GM12878 (cell line): ENCODE measurements at regions not wholly inside any gene's neighbourhood (a gene's known extent, or its start where the extent isn't known, plus 50 kb on each side); places are given as distances from the start of the nearest gene placed in this dataset.

Experiments
- ATAC-seq: fragments of 200-7000 bp; cut with Tn5 transposase; 3 replicates; pipeline ENCODE4 v1.9.1; 2020; ENCODE audit warnings: mild to moderate bottlenecking, moderate library complexity
- BruUV-seq: library from RNA; stranded (reverse); fragments of 400-500 nt; replicated peaks from 2 replicates; lab custom pipeline; 2021; lab: Mats Ljungman, UMichigan
- CTCF ChIA-PET: fragments of 300-600 bp; sonication (Branson Sonifier 250); formaldehyde crosslinking; extraction: SDS; loops from one replicate; lab custom pipeline; 2021; ENCODE audit warnings: inconsistent platforms; lab: Yijun Ruan, JAX
- POLR2A ChIA-PET: fragments of 350-600 bp; formaldehyde crosslinking; extraction: SDS; loops from one replicate; lab custom pipeline; 2021; ENCODE audit warnings: inconsistent platforms; lab: Charles Lee
- RAD21 ChIA-PET: fragments of 300-600 bp; sonication (Branson Sonifier 250); formaldehyde crosslinking; loops from one replicate; lab custom pipeline; 2023; ENCODE audit warnings: antibody characterized with exemption; ENCODE audit not compliant: unreplicated experiment; lab: Charles Lee
- SMC1A ChIA-PET: fragments of 300-600 bp; sonication (Branson Sonifier 250); formaldehyde crosslinking; loops from one replicate; lab custom pipeline; 2023; ENCODE audit not compliant: unreplicated experiment, uncharacterized antibody; lab: Charles Lee
- DNase-seq: peaks from one replicate; pipeline ENCODE4 v3.0.0-alpha.2; 2011; ENCODE audit warnings: low read depth, low spot score
- FAIRE-seq: peaks from 3 replicates; lab custom pipeline; 2011; peaks lifted over from hg19 to GRCh38; lab: Jason Lieb, UNC
- H2AFZ ChIP-seq: 2 replicates; pipeline ENCODE4 v1.6.0; 2011; ENCODE audit warnings: low read depth, low read length, control low read depth; ENCODE audit not compliant: control insufficient read depth
- H3K27ac ChIP-seq: 2 replicates; pipeline ENCODE4 v1.5.1; 2011; ENCODE audit warnings: control low read depth; ENCODE audit not compliant: control insufficient read depth, insufficient read depth
- H3K27me3 ChIP-seq, 2 experiments: replicated peaks in 1 of 2; 2 replicates each; pipeline versions ENCODE4 v1.6.0 to v1.6.1; 2011; ENCODE audit warnings: low read length in 1 of 2; ENCODE audit not compliant: control insufficient read depth in 2 of 2, insufficient read depth in 2 of 2
- H3K36me3 ChIP-seq, 2 experiments: 2 replicates each; pipeline ENCODE4 v1.5.1; 2011; ENCODE audit warnings: low read length in 1 of 2; ENCODE audit not compliant: control insufficient read depth in 2 of 2, insufficient read depth in 2 of 2
- H3K4me1 ChIP-seq: 2 replicates; pipeline ENCODE4 v1.6.1; 2011; ENCODE audit warnings: mild to moderate bottlenecking, low read length, moderate library complexity, mixed read lengths; ENCODE audit not compliant: control insufficient read depth, insufficient read depth
- H3K4me2 ChIP-seq: 2 replicates; pipeline ENCODE4 v1.6.0; 2011; ENCODE audit warnings: control low read depth; ENCODE audit not compliant: control insufficient read depth, insufficient read depth
- H3K4me3 ChIP-seq: fragments of 200-600 bp; sonication (generic); 2 replicates; pipeline ENCODE4 v1.5.1; 2016
- H3K79me2 ChIP-seq: 2 replicates; pipeline ENCODE4 v1.6.0; 2011; ENCODE audit warnings: low read length; ENCODE audit not compliant: control insufficient read depth, insufficient read depth
- H3K9ac ChIP-seq: 2 replicates; pipeline ENCODE4 v1.8.0; 2011; ENCODE audit warnings: low read length, control low read depth, mixed read lengths; ENCODE audit not compliant: control insufficient read depth, insufficient read depth
- H3K9me3 ChIP-seq: replicated peaks from 3 replicates; pipeline ENCODE4 v1.5.1; 2011; ENCODE audit warnings: mild to moderate bottlenecking, low read length; ENCODE audit not compliant: control insufficient read depth, insufficient read depth
- H4K20me1 ChIP-seq: 2 replicates; pipeline ENCODE4 v1.6.0; 2011; ENCODE audit not compliant: control insufficient read depth, insufficient read depth
- BHLHE40 ChIP-seq, 2 experiments: fragments of 450-650 bp in 1 of 2; IDR thresholded peaks; 2 replicates each; pipeline ENCODE4 v1.6.1; 2011 to 2017; ENCODE audit warnings: low read depth in 2 of 2, borderline replicate concordance in 1 of 2, improper control_type of control experiment in 1 of 2, low read length in 1 of 2, mild to moderate bottlenecking in 1 of 2
- BMI1 ChIP-seq: fragments of 450-650 bp; IDR thresholded peaks from 2 replicates; pipeline ENCODE4 v1.6.1; 2016; ENCODE audit warnings: mild to moderate bottlenecking, moderate library complexity, borderline replicate concordance
- ETV6 ChIP-seq, 2 experiments: fragments of 450-650 bp in 1 of 2; IDR thresholded peaks in 1 of 2; conservative IDR thresholded peaks in 1 of 2; 2 replicates each; pipeline ENCODE4 v1.6.1; 2014; ENCODE audit warnings: antibody characterized with exemption in 1 of 2, borderline replicate concordance in 1 of 2, low read depth in 1 of 2, mild to moderate bottlenecking in 1 of 2, moderate library complexity in 1 of 2
- FOS ChIP-seq: IDR thresholded peaks from 3 replicates; pipeline ENCODE4 v1.6.1; 2011; ENCODE audit warnings: borderline replicate concordance; ENCODE audit not compliant: insufficient read length; ENCODE audit errors: extremely low read depth
- MTA2 ChIP-seq: fragments of 450-650 bp; IDR thresholded peaks from 2 replicates; pipeline ENCODE4 v1.6.1; 2016; ENCODE audit warnings: low read depth, mild to moderate bottlenecking, moderate library complexity
- NFYA ChIP-seq: IDR thresholded peaks from 2 replicates; pipeline ENCODE4 v1.6.1; 2011; ENCODE audit warnings: low read depth, mild to moderate bottlenecking, low read length, improper control_type of control experiment, borderline replicate concordance
- POLR2AphosphoS5 ChIP-seq: IDR thresholded peaks from 2 replicates; pipeline ENCODE4 v1.6.1; 2011; ENCODE audit warnings: mild to moderate bottlenecking, low read length, inconsistent platforms
- SREBF2 ChIP-seq: IDR thresholded peaks from 2 replicates; pipeline ENCODE4 v1.6.1; 2012; ENCODE audit warnings: mild to moderate bottlenecking, low read length
- ZBED1 ChIP-seq: IDR thresholded peaks from 2 replicates; pipeline ENCODE4 v1.6.1; 2016; ENCODE audit warnings: borderline replicate concordance
- ZBTB4 ChIP-seq: fragments of 450-650 bp; formaldehyde crosslinking; IDR thresholded peaks from 2 replicates; pipeline ENCODE4 v1.4.0; 2022; ENCODE audit warnings: mild to moderate bottlenecking, moderate library complexity
- ZNF274 ChIP-seq: IDR thresholded peaks from one replicate; pipeline ENCODE4 v1.8.0; 2011; ENCODE audit not compliant: insufficient read length, insufficient read depth
- ZZZ3 ChIP-seq: IDR thresholded peaks from 2 replicates; pipeline ENCODE4 v1.6.1; 2011; ENCODE audit warnings: low read depth; ENCODE audit not compliant: control insufficient read depth, insufficient read length
- WGBS: methylation state at CpG from one replicate; pipeline ENCODE4 v1.1.6; 2016; ENCODE audit warnings: low lambda C conversion rate; ENCODE audit not compliant: insufficient replicate concordance, insufficient coverage; ENCODE audit errors: missing lambda C conversion rate; 5-methylcytosine and 5-hydroxymethylcytosine counted together
- in situ Hi-C: fragments of 300-500 bp; cut with MboI; formaldehyde crosslinking; loops from 9 replicates; pipeline ENCODE4 v1.14.3; 2018; ENCODE audit warnings: mixed read lengths
- intact Hi-C: fragments of 100-400 bp; cut with micrococcal nuclease; formaldehyde crosslinking; loops from one replicate; pipeline ENCODE4 v1.14.2; 2022; ENCODE audit not compliant: unreplicated experiment

GRCh38 chr5:5884593-5884992 lies 462.1 kb downstream of the ICE1 start:
- H2AFZ ChIP-seq, result no peak overlapping the region
- H3K4me1 ChIP-seq, result no peaks in the 10 kb centered on the region
- in situ Hi-C loops, result no loop called here
- BruUV-seq, result no TSS peak
- ChIA-PET SMC1A (interaction anchor here (1.6 kb wide), 1 partner anchor 388 kb away, joined by 5 read pairs; no protein-coding TSS in a partner anchor), POLR2A (no interaction called here), CTCF (interaction anchor here (1.7 kb wide), 1 partner anchor 388 kb away, joined by 6 read pairs; no protein-coding TSS in a partner anchor), RAD21 (no interaction called here)
- H3K27ac ChIP-seq, result no peak overlapping the region
- 38% methylated on average over 5 of the region's 5 CpGs for WGBS
- no peak for TF ChIP-seq NFYA
- no peak for TF ChIP-seq BMI1
- no peak for TF ChIP-seq ZBED1
- TF ChIP-seq SREBF2, result no peak
- TF ChIP-seq BHLHE40 (IDR thresholded peaks at IDR 0.05; ENCODE audit: borderline replicate concordance in 1 of 2, low read depth in 2 of 2, low read length in 1 of 2), result no peak
- TF ChIP-seq FOS, result no peak
- no peak for TF ChIP-seq POLR2AphosphoS5
- TF ChIP-seq MTA2, result no peak
- no peak for TF ChIP-seq ETV6 (conservative IDR thresholded peaks at IDR 0.05 in 1 of 2, IDR thresholded peaks at IDR 0.05 in 1 of 2; ENCODE audit: borderline replicate concordance in 1 of 2, low read depth in 1 of 2)
- no peak for TF ChIP-seq ZBTB4 (CRISPR knock-in tag)
- TF ChIP-seq ZZZ3, result no peak
- TF ChIP-seq ZNF274, result no peak
- no peak for ATAC-seq
- no peaks in the 10 kb centered on the region for H3K36me3 ChIP-seq
- H3K4me2 ChIP-seq, result no peak overlapping the region
- no peak for DNase-seq
- H3K4me3 ChIP-seq, result no peak overlapping the region
- H3K9me3 ChIP-seq, result no peaks in the 10 kb centered on the region
- FAIRE-seq, result no peak
- H3K9ac ChIP-seq, result no peak overlapping the region
- intact Hi-C loops, result loop anchor here (10.0 kb wide), 1 partner anchor 690 kb away; no protein-coding TSS in a partner anchor
- no peaks in the 10 kb centered on the region for H3K27me3 ChIP-seq
- no peaks in the 10 kb centered on the region for H4K20me1 ChIP-seq
- no peaks in the 10 kb centered on the region for H3K79me2 ChIP-seq
